ENCODE measurements at regions not wholly inside any gene's neighbourhood (a gene's known extent, or its start where the extent isn't known, plus 50 kb on each side); places are given as distances from the start of the nearest gene placed in this dataset.

DNA sequence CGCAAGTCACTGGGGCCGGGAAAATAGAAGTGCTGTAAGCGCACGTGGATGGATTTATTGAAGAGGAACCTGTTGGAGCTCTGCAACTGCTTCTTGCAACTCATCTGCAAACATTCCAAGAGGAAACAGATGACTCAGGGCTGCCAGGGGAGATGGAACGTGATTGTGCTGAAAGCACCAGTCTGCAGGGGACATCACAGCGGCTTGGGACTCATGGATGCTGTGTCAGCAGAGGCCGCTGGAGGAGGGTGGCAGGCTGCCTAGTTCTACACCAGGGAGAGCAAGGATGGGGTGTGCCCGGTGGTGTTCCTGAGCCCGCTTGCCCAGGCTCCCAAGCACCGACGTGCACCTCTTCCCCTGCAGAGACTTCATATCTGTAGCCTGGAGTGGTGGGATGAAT lies 515.7 kb downstream of the TCERG1L start:
- TF ChIP-seq, protein P1, sequence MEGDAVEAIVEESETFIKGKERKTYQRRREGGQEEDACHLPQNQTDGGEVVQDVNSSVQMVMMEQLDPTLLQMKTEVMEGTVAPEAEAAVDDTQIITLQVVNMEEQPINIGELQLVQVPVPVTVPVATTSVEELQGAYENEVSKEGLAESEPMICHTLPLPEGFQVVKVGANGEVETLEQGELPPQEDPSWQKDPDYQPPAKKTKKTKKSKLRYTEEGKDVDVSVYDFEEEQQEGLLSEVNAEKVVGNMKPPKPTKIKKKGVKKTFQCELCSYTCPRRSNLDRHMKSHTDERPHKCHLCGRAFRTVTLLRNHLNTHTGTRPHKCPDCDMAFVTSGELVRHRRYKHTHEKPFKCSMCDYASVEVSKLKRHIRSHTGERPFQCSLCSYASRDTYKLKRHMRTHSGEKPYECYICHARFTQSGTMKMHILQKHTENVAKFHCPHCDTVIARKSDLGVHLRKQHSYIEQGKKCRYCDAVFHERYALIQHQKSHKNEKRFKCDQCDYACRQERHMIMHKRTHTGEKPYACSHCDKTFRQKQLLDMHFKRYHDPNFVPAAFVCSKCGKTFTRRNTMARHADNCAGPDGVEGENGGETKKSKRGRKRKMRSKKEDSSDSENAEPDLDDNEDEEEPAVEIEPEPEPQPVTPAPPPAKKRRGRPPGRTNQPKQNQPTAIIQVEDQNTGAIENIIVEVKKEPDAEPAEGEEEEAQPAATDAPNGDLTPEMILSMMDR (IDR thresholded peaks at IDR 0.05), result no peak
- TF ChIP-seq POLR2A (IDR thresholded peaks at IDR 0.05) (no peak), EP300 (IDR thresholded peaks at IDR 0.05) (no peak)

Measured in ovary (tissue), 3 donors.